ENCODE measurements at regions not wholly inside any gene's neighbourhood (a gene's known extent, or its start where the extent isn't known, plus 50 kb on each side); places are given as distances from the start of the nearest gene placed in this dataset.

- intact Hi-C loops (cut with micrococcal nuclease): no loop called here
- H3K4me2 ChIP-seq (replicated peaks; ENCODE audit: extremely low read depth, low read length, poor library complexity, severe bottlenecking): no peak overlapping the region
- H2AFZ ChIP-seq (ENCODE audit: insufficient read depth, low read depth, low read length, poor library complexity, severe bottlenecking): no peak overlapping the region
These were observed 200.0 kb upstream of the S1PR3 start for GRCh38 chr9:88791105-88791805.

DNA sequence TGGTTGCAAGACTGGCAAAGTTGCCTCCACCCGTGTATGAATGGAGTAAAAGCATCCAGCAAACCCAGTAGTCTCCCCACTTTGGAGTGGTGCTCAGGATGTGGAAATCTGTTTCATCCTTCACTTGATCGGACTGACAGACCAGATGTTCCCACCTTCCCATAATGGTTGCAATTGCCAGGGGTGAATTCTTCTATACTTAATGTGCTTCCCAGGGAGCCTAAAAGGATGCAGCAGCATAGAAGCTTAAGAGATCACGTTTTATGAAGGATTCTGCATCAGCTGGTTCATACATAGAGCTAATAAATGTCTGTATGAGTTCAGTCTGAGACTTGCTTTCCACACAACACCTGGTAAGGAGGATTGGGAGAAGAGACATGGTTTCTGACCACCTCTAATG, 198.8 kb upstream of the S1PR3 start:
- Histone ChIP-seq H3K36me3 (replicated peaks in 1 of 2; ENCODE audit: control insufficient read depth in 1 of 2, insufficient read depth in 2 of 2, low read length in 2 of 2) (no peaks in the 10 kb centered on the region), H3K27ac (ENCODE audit: low read depth in 1 of 2, low read length in 2 of 2) (no peak overlapping the region), H2AFZ (ENCODE audit: insufficient read depth, low read depth, low read length, poor library complexity, severe bottlenecking) (no peak overlapping the region), H3K79me2 (ENCODE audit: insufficient read depth, low read length) (no peaks in the 10 kb centered on the region), H3K4me1 (ENCODE audit: control insufficient read depth in 1 of 2, insufficient read depth in 2 of 2, low read length in 2 of 2) (peaks cover 6 to 7% of the 10 kb centered on the region in 2 donors), H3K9me3 (replicated peaks in 1 of 2; ENCODE audit: control insufficient read depth in 1 of 2, insufficient read depth in 1 of 2, low read length in 2 of 2) (no peaks in the 10 kb centered on the region), H3K9ac (ENCODE audit: insufficient read depth, low read length, poor library complexity, severe bottlenecking) (no peak overlapping the region), H3K4me3 (replicated peaks in 1 of 3; ENCODE audit: low read depth in 2 of 3, low read length in 3 of 3) (no peak overlapping the region), H3K27me3 (ENCODE audit: control insufficient read depth in 2 of 2, insufficient read depth in 2 of 2, low read length in 2 of 2) (peaks cover 5 to 18% of the 10 kb centered on the region in 2 donors), H3K4me2 (replicated peaks; ENCODE audit: extremely low read depth, low read length, poor library complexity, severe bottlenecking) (no peak overlapping the region), H4K20me1 (ENCODE audit: insufficient read depth, low read length) (no peaks in the 10 kb centered on the region)
- Mint-ChIP-seq H3K4me1 (peaks cover 5% of the 10 kb centered on the region), H3K9me3 (peaks cover 0 to 5% (median 3%) of the 10 kb centered on the region in 7 donors), H3K27ac (no peak overlapping the region), H3K36me3 (no peaks in the 10 kb centered on the region), H3K27me3 (ENCODE audit: low read depth in 3 of 3) (peaks cover 9 to 23% (median 19%) of the 10 kb centered on the region in 3 donors), H3K4me3 (no peak overlapping the region)
- WGBS (ENCODE audit: insufficient coverage): no CpG with 5 or more reads among the region's 3 CpGs
- no peak for DNase-seq
- intact Hi-C loops (cut with micrococcal nuclease): no loop called here
- TF ChIP-seq CTCF (IDR thresholded peaks at IDR 0.05): no peak

More at GRCh38 chr9:88791105-88791805, 200.0 kb upstream of the S1PR3 start:
- Histone ChIP-seq H3K36me3 (replicated peaks in 1 of 2; ENCODE audit: control insufficient read depth in 1 of 2, insufficient read depth in 2 of 2, low read length in 2 of 2) (no peaks in the 10 kb centered on the region), H3K4me3 (replicated peaks in 1 of 3; ENCODE audit: low read depth in 2 of 3, low read length in 3 of 3) (no peak overlapping the region), H3K27ac (ENCODE audit: low read depth in 1 of 2, low read length in 2 of 2) (no peak overlapping the region), H3K27me3 (ENCODE audit: control insufficient read depth in 2 of 2, insufficient read depth in 2 of 2, low read length in 2 of 2) (peaks cover 5 to 22% of the 10 kb centered on the region in 2 donors), H4K20me1 (ENCODE audit: insufficient read depth, low read length) (no peaks in the 10 kb centered on the region), H3K4me1 (ENCODE audit: control insufficient read depth in 1 of 2, insufficient read depth in 2 of 2, low read length in 2 of 2) (peaks cover 6 to 7% of the 10 kb centered on the region in 2 donors), H3K9ac (ENCODE audit: insufficient read depth, low read length, poor library complexity, severe bottlenecking) (no peak overlapping the region), H3K79me2 (ENCODE audit: insufficient read depth, low read length) (no peaks in the 10 kb centered on the region), H3K9me3 (replicated peaks in 1 of 2; ENCODE audit: control insufficient read depth in 1 of 2, insufficient read depth in 1 of 2, low read length in 2 of 2) (no peaks in the 10 kb centered on the region)
- peaks cover 13 to 29% (median 26%) of the 10 kb centered on the region in 3 donors for H3K27me3 Mint-ChIP-seq (ENCODE audit: low read depth in 3 of 3)
- no peaks in the 10 kb centered on the region for H3K36me3 Mint-ChIP-seq
- H3K9me3 Mint-ChIP-seq: peaks cover 0 to 3% (median 0%) of the 10 kb centered on the region in 7 donors
- no peak for DNase-seq
- no peak overlapping the region for H3K27ac Mint-ChIP-seq
- H3K4me3 Mint-ChIP-seq: no peak overlapping the region
- H3K4me1 Mint-ChIP-seq: peaks cover 5% of the 10 kb centered on the region
- no peak for TF ChIP-seq CTCF (IDR thresholded peaks at IDR 0.05)

Measured in CD14-positive monocyte (primary cell).